DMS53 (cell line): ENCODE measurements at regions not wholly inside any gene's neighbourhood (a gene's known extent, or its start where the extent isn't known, plus 50 kb on each side); places are given as distances from the start of the nearest gene placed in this dataset.

Experiments used
- DNase-seq: peaks from one replicate; lab custom pipeline; 2025; lab: John Stamatoyannopoulos, UW

DNA sequence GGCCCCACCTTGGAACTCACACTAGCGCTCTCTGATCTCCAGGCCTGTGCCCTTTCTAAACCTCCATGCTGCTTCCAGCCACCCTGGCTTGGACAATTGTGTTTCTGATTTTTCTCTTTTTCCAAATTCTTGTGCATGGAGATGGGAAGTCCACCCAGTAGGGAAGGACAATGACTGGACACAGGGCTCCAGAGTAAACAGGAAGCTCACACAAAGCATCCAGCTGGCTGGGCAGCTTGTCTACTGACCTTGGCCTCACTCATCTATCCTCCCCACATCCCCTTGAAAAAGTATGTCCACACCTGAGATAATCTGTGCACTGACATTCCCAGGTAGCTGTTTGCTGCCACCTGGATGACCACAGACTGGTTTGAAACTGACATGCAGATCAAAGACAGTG is 331.2 kb upstream of the MAF start:
- DNase-seq, result no peak

DNA sequence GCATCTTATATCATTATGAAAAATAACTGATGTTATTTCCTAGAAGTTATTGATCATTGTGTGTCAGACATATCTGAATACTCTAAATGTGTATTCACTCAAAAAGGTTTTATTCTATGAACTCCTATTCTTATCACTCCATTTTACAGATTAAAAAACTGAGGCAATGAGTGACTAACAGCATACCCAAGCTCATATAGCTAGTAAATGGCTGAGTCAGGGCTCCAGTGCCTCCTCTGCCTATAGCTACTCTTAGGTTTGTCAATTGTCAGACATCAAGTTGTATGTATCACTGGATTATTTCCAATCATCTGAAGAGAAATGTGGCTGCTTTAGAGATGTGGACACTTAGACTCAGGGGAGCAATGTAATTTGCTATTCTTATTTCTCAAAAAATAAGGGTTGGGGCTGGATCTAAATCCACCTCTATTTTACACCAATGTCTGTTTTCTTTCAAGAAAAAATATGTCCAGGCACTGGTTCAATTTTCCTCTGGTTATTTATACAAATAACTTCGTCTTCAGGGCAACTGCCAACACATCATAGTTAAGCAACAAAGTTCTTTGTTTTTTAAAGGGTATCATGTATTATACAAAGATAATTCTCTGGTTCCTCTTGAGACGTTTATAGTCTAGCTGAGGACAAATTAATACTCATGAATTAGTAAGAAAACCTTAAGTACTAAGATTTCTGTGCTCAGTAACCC is 328.9 kb upstream of the MAF start:
- DNase-seq, result no peak

DNA sequence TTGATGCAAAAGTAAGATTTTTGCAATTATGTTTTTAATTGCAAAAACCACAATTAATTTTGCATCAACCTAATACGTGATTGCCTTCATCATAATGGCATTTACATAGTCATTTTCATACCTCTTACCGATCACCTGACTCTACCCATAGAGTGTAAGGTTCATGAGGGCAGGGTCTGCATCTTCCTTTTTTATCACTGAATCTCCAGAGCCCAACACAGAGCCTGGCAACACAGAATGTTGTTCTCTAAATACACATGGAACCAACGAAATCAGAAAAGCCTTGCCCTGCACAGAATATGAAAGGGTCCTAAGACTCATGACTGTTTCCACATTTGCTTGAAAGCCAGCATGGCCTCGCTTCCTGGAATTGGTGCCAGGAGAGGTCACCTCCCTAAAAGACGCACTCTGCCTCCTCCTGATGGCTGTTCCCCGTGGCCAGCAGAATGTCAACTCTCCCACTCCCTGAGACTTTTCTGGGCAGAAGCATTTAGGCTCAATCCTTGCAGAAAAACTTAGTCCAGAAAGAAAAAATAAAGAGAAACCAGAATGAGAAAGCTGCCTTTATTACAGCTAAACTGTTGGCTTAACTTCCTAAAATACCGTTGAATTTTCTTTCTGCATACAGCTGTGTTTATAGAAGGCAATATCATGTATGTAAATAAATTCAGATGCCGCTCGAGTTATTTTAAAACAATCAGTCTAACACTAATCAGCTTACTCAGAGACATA is 327.8 kb upstream of the MAF start:
- no peak for DNase-seq

DNA sequence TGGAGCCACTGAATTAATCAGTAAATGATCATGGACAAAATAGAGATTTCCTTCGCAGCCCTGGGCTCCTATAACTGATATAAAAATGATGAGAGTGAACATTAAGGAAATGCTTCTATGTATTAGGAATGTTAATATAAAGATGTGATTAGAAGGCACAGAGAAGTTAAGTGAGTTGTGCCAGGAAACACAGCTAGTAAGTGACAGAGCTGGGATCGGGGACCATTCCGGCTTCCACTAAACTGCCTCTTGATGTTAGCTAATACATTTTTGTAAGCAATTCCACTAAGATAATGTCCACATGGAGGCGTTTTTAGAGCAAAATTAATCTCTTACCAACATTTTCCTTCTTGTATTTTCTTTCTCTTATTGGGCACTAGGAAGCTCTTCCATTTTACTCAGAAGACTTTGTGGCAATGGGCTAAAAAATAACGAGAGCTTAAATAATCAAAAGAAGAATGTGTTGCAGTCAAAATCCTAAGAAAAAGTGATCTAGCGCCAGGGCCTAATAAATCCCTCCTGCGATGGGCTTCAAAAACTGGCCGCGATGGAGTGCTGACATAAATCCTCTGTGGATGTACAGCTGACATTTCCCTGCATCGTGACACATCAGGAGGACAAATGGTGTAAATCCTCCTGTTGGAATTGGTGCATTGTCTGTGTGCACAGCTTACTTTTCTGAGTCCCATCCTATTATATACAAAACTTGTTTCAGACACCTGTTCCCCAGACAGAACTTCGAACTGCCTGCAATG is 326.1 kb upstream of the MAF start:
- DNase-seq, result no peak

DNA sequence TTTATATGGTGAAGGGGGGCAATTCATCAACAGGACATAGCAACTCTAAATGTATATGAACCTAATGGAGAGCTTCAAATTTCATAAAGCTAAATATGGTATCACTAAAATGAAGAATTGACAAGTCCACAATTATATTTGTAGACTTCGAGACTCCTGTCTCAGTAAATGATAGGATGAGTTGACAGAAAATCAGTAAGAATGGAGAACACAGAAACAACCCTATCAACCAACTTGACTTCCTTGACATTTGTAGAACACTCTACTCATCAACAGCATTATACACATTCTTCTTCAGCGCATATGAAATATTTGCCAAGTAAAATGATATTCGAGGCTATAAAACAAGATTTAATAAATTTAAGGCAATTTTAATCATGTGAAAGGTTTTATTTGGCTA is 322.9 kb upstream of the MAF start:
- no peak for DNase-seq

DNA sequence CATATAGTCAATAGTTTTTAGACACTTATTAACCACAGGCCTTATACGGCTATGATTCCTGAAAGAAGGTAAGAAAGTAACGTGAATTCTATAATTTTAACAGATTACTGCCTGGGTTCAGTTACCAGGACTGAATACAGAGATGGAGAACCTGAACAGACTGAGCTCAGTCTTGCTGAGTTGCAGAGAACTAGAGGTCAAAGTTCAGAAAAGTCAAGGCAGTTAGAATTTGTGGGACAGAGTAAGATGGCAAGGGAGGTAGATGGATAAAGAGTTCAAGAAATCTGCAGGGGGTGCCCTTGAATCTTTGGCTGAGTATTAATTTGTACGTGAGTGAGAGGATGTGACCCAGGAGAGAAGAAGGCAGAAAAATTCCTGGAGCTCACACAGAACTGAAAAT is 320.1 kb upstream of the MAF start:
- DNase-seq, result no peak

DNA sequence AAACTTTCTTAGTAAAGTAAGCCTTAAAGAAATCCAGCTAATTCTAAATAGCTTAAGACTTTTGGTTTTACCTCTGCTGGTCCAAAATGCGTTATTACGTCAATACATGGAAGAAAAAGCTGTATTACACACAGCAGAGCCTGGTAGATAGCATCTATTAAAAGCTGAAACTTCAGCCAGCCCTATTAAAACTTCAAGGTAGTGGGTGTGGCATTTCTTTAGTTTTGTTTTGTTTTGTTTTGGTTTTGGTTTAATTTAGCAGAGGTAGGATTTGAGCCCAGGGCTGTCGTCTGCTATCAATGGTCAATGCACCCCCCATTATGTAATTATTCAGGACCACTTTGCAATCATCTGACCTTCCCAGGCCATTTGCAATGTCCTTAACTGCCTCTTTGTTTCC is 318.4 kb upstream of the MAF start:
- no peak for DNase-seq

DNA sequence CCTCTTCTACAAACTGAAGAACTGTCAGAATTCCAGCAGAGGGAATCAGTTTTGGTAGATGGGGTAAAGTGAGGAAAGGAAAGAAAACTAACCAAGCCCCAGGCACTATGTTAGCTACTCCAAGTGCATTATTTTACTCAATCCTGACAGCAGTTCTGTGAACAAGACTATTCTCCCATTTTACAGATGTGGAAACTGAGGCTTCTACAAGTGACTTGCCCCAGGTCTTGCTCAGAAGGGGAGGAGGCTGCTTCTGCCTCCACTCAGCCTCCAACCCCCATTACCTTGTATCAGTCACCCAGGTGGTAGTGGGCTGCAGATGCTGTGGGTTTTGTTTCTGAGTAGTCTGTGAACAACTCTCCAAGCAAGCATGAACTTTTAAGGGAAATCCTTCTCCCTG is 315.2 kb upstream of the MAF start:
- DNase-seq, result no peak

DNA sequence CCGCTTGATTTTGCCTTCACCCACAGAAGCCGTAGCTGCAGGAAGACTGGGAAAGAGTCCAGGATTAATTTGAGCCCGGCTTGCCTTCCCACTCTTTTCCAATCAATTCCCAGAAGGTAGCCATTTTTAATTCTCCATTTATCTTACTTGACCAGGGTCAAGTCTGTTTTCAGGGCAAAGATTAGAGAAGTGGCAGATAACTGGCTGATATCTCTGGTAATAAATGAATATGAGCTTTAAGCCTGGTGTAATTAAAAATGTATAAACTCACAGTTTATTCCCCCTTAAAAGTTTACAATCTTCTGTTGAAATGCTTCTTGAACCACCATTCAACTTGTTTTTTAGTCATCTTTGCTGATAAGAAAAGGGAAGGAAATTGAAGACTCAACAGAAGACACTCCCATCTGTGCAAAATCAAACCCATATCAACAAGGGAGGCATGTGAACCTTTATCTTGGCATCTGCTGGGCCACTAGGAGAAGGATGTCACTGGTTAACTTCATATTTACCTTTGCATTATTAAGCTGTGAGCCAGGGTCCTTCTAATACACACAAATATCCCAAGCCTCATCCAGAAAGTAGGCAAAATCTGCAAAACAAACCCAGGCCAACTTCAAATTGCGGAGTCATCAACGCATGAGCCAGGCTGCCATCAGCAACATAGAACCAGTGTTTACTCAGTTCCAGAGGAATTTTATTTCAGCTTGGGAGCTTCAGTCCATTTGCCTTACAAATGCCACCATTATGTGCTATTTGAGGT is 314.6 kb upstream of the MAF start:
- DNase-seq, result no peak

DNA sequence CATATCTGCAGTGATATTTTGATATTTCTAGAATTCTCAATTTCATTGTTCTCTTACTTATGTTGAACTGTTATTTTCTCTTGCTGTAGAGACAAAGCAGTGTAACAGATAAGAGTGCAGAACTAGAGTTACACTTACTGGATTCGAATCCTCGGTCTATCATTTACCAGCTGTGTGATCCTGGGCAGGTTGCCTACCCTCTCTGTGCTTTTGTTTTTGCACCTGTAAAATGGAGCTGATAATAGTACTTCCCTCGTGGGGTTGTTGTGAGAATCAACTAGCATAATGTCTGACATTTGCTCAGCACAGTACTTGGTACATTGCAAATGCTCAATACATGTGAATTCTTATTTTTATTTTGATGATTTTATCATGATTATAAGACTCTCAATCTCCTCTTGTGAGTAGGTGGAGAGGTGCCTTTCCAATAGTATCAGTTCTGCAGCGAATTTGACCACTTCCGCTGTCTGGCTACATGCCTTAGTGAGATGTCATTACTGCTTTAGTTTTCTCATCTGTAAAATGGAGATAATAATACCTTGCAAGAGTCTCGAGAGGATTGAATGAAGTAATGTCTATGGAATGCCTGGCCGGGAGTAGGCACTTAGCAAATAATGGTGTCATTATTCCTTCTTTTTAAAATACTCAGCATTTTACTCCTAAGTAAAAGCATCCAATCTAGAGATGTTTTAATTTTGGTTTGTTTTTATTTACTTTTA is 312.2 kb upstream of the MAF start:
- no peak for DNase-seq

DNA sequence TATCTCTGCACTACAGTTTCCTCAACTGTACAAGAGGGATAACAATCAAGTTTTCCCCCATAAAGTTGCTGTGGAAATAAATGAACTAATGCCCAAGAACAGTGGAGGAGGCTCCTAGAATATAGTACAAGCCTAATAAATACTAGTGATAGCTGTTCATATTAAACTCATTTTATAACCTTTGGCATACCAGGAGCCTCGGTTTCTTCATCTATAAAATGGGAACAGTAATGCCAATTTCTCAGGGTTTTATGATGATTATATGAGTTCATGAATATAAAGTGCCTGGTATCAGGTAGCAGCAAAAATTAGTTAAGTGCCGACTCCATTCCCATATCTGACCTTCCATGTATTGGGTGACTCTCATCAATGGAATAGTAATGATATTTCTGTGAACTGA is 311.1 kb upstream of the MAF start:
- DNase-seq, result no peak

DNA sequence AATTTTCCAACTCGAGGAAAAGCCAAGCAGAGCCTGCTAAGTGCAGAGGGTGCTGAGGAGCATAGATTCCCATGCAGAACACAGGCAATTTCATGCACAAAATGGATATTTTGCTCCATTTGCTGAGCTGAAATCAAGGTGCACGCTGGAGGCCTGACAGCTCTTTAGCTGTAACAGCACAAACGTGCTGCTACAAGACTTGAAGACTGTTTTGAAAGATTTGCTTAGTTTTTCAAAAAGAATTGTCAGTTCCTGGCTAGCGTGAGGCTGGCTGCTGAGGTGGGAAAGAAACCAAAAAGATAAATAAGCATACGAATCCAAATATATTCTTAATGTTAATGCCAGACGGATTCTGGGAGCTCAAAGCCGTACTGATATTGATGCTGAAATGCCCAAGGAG is 309.0 kb upstream of the MAF start:
- no peak for DNase-seq

DNA sequence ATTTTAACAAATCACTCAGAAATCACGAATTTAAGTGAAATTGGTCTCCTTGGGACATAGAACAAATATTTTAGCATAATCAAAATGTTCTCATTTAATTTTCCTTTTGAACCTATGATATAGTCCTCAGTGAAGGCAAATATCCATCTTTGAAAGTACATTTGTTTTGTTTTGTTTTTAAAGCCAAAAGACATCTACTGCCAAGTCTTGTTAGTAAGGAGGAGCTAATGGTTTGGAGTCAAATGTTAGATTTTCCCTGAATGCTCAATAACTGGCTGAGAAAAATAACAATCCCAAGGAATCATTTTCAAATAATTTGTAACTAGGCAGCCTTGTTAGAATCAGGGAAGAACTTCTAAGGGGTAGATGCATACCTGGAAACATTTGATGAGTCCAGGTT is 302.9 kb upstream of the MAF start:
- DNase-seq, result no peak

DNA sequence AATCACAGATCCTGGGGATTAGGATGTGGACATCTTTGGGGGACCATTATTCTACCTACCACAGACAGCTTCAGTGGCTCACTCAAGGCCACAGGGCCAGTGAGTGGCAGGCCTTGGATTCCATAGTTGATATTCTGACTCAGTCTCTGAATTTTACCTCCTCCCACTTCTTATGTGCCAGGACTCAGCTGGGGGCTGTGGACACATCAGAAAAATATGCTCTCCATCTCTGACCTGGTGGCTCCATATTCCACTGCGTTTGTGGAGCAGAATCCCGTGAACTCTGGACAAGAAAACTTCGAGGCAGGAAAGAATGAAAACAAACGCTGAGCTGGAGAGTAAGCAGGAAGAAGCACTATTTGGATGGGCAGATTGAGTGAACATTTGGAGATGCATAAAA is 301.8 kb upstream of the MAF start:
- DNase-seq, result no peak

DNA sequence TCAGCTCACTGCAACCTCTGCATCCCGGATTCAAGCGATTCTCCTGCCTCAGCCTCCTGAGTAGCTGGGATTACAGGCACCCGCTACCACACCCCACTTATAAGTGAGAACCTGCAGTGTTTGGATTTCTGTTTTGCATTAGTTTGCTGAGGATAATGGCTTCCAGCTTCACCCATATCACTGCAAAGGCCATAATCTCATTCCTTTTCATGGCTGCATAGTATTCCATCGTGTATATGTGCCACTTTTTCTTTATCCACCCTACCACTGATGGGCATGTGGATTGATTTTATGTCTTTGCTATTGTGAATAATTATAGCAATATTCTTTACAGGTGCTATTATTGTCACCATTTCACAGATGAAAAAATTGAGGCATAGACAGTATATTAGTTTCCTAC is 301.0 kb upstream of the MAF start:
- DNase-seq, result no peak

DNA sequence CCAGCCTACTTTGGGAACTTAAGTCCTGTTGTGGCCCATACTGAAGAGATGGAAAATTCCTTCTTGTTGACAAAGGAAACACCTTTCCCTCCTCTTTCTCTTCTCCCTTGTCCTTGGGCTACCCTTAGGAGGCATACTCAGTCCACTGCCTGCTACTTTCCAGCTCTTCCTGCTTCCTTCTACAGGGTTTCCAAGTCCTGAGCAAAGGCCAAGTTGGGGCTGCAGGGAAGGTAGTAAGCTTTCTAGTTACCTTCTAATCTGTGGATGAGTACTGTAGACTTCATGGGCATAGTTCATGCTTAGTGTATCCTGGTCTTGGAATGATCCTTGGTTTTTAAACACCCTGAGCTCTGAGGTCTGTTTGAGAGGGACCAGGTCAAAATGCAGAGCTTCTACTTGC is 299.2 kb upstream of the MAF start:
- DNase-seq, result peak; percentile 2

DNA sequence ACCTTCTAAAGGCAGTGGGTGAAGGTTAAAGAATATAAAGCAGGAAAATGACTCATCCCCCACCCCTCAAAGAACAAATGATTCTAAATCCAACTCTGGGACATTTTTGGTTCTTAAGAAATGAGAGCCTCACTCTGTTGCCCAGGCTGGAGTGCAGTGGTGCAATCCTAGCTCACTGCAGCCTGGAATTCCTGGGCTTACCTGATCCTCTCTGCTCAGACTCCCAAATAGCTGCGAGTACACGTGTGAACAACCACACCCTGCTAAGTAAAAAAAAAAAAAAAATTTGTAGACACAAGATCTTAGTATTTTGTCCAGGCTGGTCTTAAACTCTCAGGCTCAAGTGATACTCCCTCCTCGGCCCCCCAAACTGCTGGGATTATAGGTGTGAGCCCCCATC is 298.8 kb upstream of the MAF start:
- no peak for DNase-seq

DNA sequence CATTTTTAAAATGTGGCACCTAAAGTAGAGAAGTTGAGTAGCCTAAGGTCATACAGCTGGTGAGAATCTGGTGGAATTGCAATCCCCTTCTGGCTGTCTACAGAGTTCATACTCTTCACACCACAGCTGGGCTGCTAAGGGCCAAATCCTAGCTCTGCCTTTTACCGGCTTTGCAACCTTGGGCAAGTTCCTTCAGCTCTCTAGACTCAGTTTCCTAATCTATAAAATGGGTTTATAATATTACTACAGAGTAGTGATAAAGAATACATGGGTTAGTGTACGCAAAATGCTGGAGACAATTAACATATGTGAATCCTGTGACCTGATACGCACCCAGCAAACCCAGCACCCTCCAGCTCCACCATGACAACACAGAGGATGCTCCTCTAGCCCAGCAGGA is 298.2 kb upstream of the MAF start:
- no peak for DNase-seq

DNA sequence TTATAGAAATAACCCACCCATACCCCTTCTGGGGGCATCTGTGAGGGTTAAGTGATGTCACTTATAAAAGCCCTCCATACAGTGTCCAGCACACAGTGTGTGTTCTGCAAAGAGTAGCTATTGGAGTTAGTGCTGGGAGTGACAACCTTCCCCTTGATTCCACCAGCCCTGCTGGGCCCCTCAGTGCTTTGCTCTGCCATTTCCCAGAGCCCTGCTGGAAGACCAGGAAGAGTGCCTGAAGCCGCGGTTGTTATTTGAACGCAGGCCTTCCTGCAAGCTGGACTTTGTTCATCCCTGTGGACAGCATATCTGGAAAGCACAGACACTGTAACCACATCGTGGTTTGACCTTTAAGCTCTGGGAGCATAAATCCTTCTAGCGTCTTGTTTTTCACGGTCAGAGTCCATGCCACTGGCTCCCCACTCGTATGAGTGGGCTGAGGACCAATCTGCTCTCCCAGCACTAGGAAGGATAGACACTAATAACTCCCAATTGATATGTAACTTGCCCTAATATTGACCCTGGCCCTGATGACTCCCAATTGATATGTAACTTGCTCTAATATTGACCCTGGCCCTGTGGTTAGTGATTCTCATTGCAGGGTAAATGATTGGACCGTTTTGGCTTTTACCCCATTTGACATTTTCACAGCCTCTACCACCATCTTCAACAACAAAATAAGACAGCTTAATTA is 297.1 kb upstream of the MAF start:
- no peak for DNase-seq

DNA sequence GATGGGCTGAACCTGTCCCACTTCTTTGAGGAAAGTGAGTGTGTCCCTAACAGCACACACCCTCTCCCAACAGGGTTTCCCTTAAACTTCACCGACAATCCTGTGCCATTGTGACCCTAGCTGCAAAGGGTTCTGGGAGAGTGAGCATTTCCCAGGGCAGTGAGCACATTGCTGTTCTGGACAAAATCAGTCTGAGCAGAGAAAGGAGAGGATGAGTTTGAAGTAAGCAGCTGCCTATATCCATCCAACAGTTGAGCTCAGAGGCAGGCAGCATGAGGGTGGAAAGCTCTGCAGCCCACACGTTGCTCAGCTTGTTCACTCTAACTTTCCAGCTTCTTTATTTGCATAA is 296.5 kb upstream of the MAF start:
- DNase-seq, result no peak

DNA sequence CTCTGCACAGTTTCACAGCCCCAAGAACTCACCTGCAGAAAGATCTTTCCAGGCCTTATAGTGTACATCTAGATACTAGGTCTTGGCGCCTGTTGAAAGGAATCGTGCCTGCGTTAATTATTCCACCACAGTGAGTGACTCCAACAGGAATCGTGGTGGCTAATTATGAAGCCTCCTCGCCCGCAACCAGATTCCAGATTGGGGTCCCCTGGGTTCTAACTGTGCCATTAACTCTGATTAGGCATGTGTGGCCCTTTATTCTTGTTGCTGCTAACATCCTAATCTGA is 295.3 kb upstream of the MAF start:
- no peak for DNase-seq
